GM23338 (cell line): ENCODE measurements at regions not wholly inside any gene's neighbourhood (a gene's known extent, or its start where the extent isn't known, plus 50 kb on each side); places are given as distances from the start of the nearest gene placed in this dataset.

Experiments
- CREB1 ChIP-seq: fragments of 250-450 bp; sonication (Bioruptor Pico); IDR thresholded peaks from 2 replicates; pipeline ENCODE4 v1.5.0; 2020; ENCODE audit warnings: low read depth, mild to moderate bottlenecking, moderate library complexity
- ETS1 ChIP-seq: IDR thresholded peaks from 2 replicates; pipeline ENCODE4 v1.6.1; 2016; ENCODE audit warnings: antibody characterized with exemption
- EZH2 ChIP-seq: fragments of 200-600 bp; sonication (generic); IDR thresholded peaks from one replicate; pipeline ENCODE4 v1.8.0; 2017; ENCODE audit warnings: antibody characterized with exemption, mild to moderate bottlenecking, low read depth; ENCODE audit not compliant: unreplicated experiment
- EZH2phosphoT487 ChIP-seq: fragments of 200-600 bp; sonication (generic); IDR thresholded peaks from one replicate; pipeline ENCODE4 v1.8.1; 2018; ENCODE audit warnings: antibody characterized with exemption; ENCODE audit not compliant: unreplicated experiment
- NANOG ChIP-seq: IDR thresholded peaks from 2 replicates; pipeline ENCODE4 v1.6.1; 2016; ENCODE audit warnings: antibody characterized with exemption, borderline replicate concordance
- ZNF331 ChIP-seq: fragments of 250-450 bp; sonication (Bioruptor Pico); IDR thresholded peaks from 2 replicates; pipeline ENCODE4 v1.5.0; 2020; ENCODE audit warnings: low read depth, mild to moderate bottlenecking, moderate library complexity
- ZNF462 ChIP-seq: fragments of 250-450 bp; sonication (Bioruptor Pico); IDR thresholded peaks from 2 replicates; pipeline ENCODE4 v1.5.0; 2020; ENCODE audit warnings: mild to moderate bottlenecking, moderate library complexity
- TF ChIP-seq, protein P1 (sequence below), 2 experiments: fragments of 200-600 bp in 1 of 2; sonication (generic) in 1 of 2; conservative IDR thresholded peaks; 2 replicates each; pipeline versions ENCODE4 v1.5.1 to v1.6.1; 2016 to 2017; ENCODE audit warnings: antibody characterized with exemption in 2 of 2, low read depth in 2 of 2, mild to moderate bottlenecking in 2 of 2, moderate library complexity in 1 of 2

- TF ChIP-seq, protein P1, sequence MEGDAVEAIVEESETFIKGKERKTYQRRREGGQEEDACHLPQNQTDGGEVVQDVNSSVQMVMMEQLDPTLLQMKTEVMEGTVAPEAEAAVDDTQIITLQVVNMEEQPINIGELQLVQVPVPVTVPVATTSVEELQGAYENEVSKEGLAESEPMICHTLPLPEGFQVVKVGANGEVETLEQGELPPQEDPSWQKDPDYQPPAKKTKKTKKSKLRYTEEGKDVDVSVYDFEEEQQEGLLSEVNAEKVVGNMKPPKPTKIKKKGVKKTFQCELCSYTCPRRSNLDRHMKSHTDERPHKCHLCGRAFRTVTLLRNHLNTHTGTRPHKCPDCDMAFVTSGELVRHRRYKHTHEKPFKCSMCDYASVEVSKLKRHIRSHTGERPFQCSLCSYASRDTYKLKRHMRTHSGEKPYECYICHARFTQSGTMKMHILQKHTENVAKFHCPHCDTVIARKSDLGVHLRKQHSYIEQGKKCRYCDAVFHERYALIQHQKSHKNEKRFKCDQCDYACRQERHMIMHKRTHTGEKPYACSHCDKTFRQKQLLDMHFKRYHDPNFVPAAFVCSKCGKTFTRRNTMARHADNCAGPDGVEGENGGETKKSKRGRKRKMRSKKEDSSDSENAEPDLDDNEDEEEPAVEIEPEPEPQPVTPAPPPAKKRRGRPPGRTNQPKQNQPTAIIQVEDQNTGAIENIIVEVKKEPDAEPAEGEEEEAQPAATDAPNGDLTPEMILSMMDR (conservative IDR thresholded peaks at IDR 0.05; ENCODE audit: low read depth in 2 of 2), result no peak
- TF ChIP-seq CREB1 (CRISPR knock-in tag) (no peak), ZNF331 (CRISPR knock-in tag) (no peak), ZNF462 (CRISPR knock-in tag) (no peak), NANOG (no peak), ETS1 (no peak), EZH2phosphoT487 (no peak), EZH2 (no peak)
Observed at GRCh38 chr6:68307301-68307700, 327.8 kb upstream of the ADGRB3 start (continued).
